Upper lobe of left lung (tissue), 4 donors: ENCODE measurements at regions not wholly inside any gene's neighbourhood (a gene's known extent, or its start where the extent isn't known, plus 50 kb on each side); places are given as distances from the start of the nearest gene placed in this dataset.

ENCODE experiments used
- CTCF ChIP-seq, 6 experiments: fragments of 450-650 bp in 4 of 6; fragments of 200-600 bp in 2 of 6; sonication (generic) in 2 of 6; IDR thresholded peaks; one replicate each; pipeline ENCODE4 v1.5.1; 2016 to 2019; ENCODE audit warnings: antibody characterized with exemption in 6 of 6
- EP300 ChIP-seq, 4 donors: sonication (generic); formaldehyde crosslinking; IDR thresholded peaks; one replicate each; pipeline ENCODE4 v1.5.1; 2017; ENCODE audit warnings: antibody characterized with exemption in 4 of 4, control low read depth in 2 of 4
- POLR2A ChIP-seq, 4 donors: fragments of 450-650 bp; IDR thresholded peaks; one replicate each; pipeline ENCODE4 v1.5.1; 2016 to 2017; ENCODE audit warnings: antibody characterized with exemption in 4 of 4, mild to moderate bottlenecking in 2 of 4
- POLR2AphosphoS5 ChIP-seq, 2 donors: sonication (generic); formaldehyde crosslinking; IDR thresholded peaks; one replicate each; pipeline ENCODE4 v1.5.1; 2017; ENCODE audit warnings: antibody characterized with exemption in 2 of 2

- TF ChIP-seq POLR2A (IDR thresholded peaks at IDR 0.05) (no peak), CTCF (IDR thresholded peaks at IDR 0.05) (no peak), POLR2AphosphoS5 (IDR thresholded peaks at IDR 0.05) (no peak), EP300 (IDR thresholded peaks at IDR 0.05) (no peak)
Observed at GRCh38 chr11:93271596-93271995, 58.9 kb upstream of the DEUP1 start.
